H1 (cell line): ENCODE measurements at regions not wholly inside any gene's neighbourhood (a gene's known extent, or its start where the extent isn't known, plus 50 kb on each side); places are given as distances from the start of the nearest gene placed in this dataset.

Experiments used
- CTCF ChIP-seq, 3 experiments: IDR thresholded peaks; 1 replicate in 2 of 3; 2 replicates in 1 of 3; pipeline versions ENCODE4 v1.5.1 to v1.6.1; 2011; ENCODE audit warnings: low read length in 3 of 3, mild to moderate bottlenecking in 3 of 3, inconsistent platforms in 2 of 3, low read depth in 1 of 3, moderate library complexity in 1 of 3; ENCODE audit not compliant: insufficient read depth in 1 of 3; ENCODE audit errors: control extremely low read depth in 1 of 3
- TAF1 ChIP-seq: IDR thresholded peaks from 2 replicates; pipeline ENCODE4 v1.6.1; 2011; ENCODE audit warnings: mild to moderate bottlenecking, low read depth, low read length

- TF ChIP-seq CTCF (IDR thresholded peaks at IDR 0.05; ENCODE audit: control extremely low read depth in 1 of 3, insufficient read depth in 1 of 3, low read depth in 1 of 3, low read length in 3 of 3) (no peak), TAF1 (no peak)
Measured at GRCh38 chr4:28675582-28675981, 1814.9 kb downstream of the STIM2 start.
